ENCODE measurements at regions not wholly inside any gene's neighbourhood (a gene's known extent, or its start where the extent isn't known, plus 50 kb on each side); places are given as distances from the start of the nearest gene placed in this dataset.
"Not testable (repeated sequence)": the region's sequence is repeated elsewhere in the genome, so short reads cannot be mapped to it uniquely, and the experiment has no call there.

DNA sequence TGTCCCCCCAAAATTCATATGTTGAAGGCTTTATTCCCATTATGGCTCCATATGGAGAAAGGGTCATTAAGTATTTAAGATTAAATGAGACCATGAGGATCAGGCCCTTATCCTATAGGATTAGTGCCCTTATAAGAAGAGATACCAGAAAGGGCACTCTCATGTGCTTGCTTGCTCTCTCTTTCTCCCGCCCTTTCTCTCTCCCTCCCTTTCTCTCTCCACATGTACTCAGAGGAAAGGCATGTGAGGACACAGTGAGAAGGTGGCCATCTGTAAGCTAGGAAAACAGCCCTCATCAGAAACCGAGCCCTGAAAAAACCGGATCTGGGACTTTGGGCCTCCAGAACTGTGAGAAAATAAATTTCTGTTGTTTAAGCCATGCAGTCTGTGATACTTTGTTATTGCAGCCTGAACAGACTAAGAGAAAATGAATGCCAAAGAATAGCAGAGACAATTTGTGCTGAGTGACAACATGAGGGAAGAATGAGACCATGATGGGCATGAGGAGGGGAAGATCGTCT, 300.0 kb upstream of the SLC39A10 start:
- Mint-ChIP-seq H3K27me3 (no peaks in the 10 kb centered on the region), H3K4me3 (no peak overlapping the region), H3K9me3 (peaks cover 0 to 10% (median 5%) of the 10 kb centered on the region in 7 donors), H3K4me1 (no peaks in the 10 kb centered on the region), H3K27ac (no peak overlapping the region), H3K36me3 (no peaks in the 10 kb centered on the region)
- ATAC-seq (ENCODE audit: low read depth in 2 of 2), result no peak
- no peak for DNase-seq

DNA sequence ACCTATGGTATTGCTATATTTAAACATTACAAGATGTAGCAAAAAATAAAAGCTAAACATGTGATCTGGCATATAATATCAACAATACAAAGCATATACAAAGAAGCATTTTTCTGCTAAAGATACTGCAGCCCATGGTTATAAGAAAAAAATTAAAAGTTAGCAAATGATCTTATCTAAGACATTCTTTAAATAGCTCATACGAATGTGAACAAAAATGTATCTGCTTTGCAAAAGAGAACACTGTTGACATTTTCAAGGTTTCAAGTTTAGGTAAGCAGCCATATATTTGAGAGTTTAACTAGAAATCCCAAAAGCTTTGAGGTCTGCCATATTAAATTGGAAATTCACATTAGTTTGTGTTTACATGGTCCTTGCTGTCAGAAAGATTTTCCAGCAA, 301.0 kb upstream of the SLC39A10 start:
- Mint-ChIP-seq H3K9me3 (peaks cover 0 to 10% (median 5%) of the 10 kb centered on the region in 7 donors), H3K36me3 (no peaks in the 10 kb centered on the region), H3K4me3 (no peak overlapping the region), H3K4me1 (no peaks in the 10 kb centered on the region), H3K27me3 (no peaks in the 10 kb centered on the region), H3K27ac (no peak overlapping the region)
- no peak for ATAC-seq (ENCODE audit: low read depth in 2 of 2)
- no peak for DNase-seq

DNA sequence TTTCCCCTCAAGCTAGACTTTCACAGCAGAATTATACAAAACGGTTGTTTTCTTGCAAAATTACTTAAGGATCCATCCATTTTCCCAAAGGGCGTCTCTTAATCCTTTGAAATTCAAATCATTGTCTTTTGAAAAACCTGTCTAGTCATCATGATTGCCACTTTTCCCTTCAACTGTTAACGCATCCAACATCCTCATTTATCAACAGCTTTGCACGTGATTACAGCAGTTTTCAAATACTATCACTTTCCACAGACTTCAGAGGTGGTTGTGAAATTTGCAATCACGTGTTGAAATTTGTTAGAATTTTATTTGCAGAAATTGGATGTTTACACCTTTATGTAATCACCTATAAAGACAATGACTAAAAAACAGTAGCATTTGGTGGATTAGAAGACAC, 304.4 kb upstream of the SLC39A10 start:
- no peaks in the 10 kb centered on the region for H3K27me3 Mint-ChIP-seq
- H3K9me3 Mint-ChIP-seq, result peaks cover 0 to 16% (median 6%) of the 10 kb centered on the region in 7 donors
- H3K4me3 Mint-ChIP-seq, result no peak overlapping the region
- DNase-seq (no peak), ATAC-seq (ENCODE audit: low read depth in 2 of 2) (no peak)
- H3K27ac Mint-ChIP-seq, result no peak overlapping the region
- peaks cover 0 to 6% (median 0%) of the 10 kb centered on the region in 3 donors for H3K4me1 Mint-ChIP-seq
- peaks cover 0 to 4% of the 10 kb centered on the region in 2 donors for H3K36me3 Mint-ChIP-seq

DNA sequence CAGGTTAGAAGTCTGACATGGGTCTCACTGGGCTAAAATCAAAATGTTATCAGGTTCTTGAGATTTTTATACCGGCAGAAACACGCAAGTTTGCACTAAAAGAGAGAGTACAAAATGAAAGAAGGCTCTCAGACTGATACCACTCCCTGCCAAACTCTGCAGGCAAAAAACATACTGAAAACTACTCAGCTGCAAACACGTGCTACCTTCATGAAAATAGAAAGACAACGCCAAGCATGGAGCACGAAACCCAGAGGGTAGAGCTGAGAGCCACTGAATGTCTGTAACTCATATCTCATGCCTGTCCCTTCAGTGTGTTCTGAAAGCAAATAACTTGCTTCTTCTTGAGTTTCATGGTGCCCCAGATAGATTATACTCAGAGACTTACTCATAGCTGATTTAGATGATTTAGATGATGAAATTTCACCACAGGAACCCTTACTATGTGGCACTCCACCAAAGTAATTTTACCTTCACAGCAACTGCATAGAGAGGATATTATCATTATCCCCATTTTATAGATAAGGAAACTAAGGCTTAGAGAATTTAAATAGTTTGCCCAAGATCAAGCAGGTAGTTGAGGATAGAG, 313.0 kb upstream of the SLC39A10 start:
- Mint-ChIP-seq H3K36me3 (no peaks in the 10 kb centered on the region), H3K9me3 (peaks cover 0 to 12% (median 0%) of the 10 kb centered on the region in 7 donors), H3K4me1 (peaks cover 13 to 23% (median 14%) of the 10 kb centered on the region in 3 donors), H3K27me3 (no peaks in the 10 kb centered on the region), H3K4me3 (peak overlapping the region in 2 of 8 donors; percentile 10 to 71), H3K27ac (peak overlapping the region in 1 of 6 donors; percentile 42)
- ATAC-seq (ENCODE audit: low read depth in 2 of 2) (no peak), DNase-seq (no peak)

DNA sequence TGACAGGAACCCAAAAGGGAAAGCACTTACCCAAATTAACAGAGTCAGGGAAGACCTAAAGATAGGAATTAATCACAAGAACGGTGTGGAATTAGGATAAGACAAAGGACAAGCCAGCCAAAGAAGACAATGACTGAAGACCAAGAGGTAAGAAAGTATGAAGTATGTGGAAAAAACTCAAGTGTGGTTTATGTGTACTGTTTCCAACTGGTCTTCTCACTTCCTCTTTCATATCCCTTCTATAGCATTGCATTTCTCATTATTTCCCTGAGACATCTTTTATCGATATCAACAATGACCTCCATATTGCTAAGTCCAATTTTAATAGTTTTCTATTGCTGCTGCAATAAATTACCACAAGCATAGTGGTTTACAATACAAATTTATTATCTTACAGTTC, 313.5 kb upstream of the SLC39A10 start:
- Mint-ChIP-seq H3K27ac (peak overlapping the region in 2 of 6 donors; percentile 42 to 84), H3K4me3 (peak overlapping the region in 3 of 8 donors; percentile 10 to 71 (median 10)), H3K4me1 (peaks cover 15 to 28% (median 15%) of the 10 kb centered on the region in 3 donors), H3K27me3 (no peaks in the 10 kb centered on the region), H3K36me3 (no peaks in the 10 kb centered on the region), H3K9me3 (peaks cover 0 to 12% (median 0%) of the 10 kb centered on the region in 7 donors)
- ATAC-seq (ENCODE audit: low read depth in 2 of 2) (peak; percentile 61 to 78), DNase-seq (peak; percentile 6)

DNA sequence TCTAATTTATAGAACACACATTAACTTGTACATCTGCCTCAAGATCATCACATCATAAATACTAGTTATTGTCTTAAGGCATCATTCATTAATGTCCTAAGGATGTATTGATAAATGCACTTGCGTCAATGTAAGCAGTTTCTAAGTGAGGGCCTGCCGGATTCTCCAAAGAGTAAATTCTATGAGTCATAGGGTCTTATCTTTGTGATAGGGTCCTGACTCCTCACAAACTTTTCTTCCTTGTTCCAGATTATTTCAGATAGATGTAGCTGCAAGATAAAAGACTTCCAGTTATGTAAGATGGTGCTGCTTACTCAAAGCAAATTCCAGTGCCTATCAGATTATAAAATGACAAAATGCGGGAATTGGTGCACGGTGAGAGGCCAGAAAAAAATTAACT, 315.0 kb upstream of the SLC39A10 start:
- H3K9me3 Mint-ChIP-seq, result peaks cover 0 to 12% (median 0%) of the 10 kb centered on the region in 7 donors
- H3K27ac Mint-ChIP-seq, result no peak overlapping the region
- DNase-seq, result no peak
- peaks cover 18 to 30% (median 29%) of the 10 kb centered on the region in 3 donors for H3K4me1 Mint-ChIP-seq
- no peak for ATAC-seq (ENCODE audit: low read depth in 2 of 2)
- H3K27me3 Mint-ChIP-seq, result no peaks in the 10 kb centered on the region
- H3K4me3 Mint-ChIP-seq, result no peak overlapping the region
- no peaks in the 10 kb centered on the region for H3K36me3 Mint-ChIP-seq

DNA sequence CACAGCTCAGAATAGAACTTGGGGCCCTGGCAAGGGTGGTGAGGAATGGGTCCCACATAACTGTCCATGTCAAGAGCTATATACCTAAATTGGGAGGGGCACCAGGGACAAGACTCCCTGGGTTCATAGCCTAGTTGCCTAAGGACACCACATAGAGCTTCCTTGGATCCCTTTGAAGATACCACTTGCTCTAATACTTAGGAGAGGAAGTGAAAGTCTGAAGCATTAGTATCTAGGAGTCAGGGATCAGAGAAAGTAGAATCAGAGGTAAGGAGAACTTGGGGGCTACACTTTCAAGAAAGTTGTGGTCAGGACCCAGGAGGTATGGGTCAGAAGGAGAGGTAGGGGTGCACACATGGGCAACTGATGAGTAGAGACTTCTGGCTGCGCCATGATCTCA, 318.2 kb upstream of the SLC39A10 start:
- ATAC-seq (ENCODE audit: low read depth in 2 of 2) (no peak), DNase-seq (no peak)
- peaks cover 0 to 15% (median 3%) of the 10 kb centered on the region in 7 donors for H3K9me3 Mint-ChIP-seq
- H3K4me3 Mint-ChIP-seq, result peak overlapping the region in 2 of 8 donors; percentile 10 to 67
- H3K27ac Mint-ChIP-seq, result peak overlapping the region in 1 of 6 donors; percentile 53
- H3K36me3 Mint-ChIP-seq, result no peaks in the 10 kb centered on the region
- peaks cover 12 to 24% (median 23%) of the 10 kb centered on the region in 3 donors for H3K4me1 Mint-ChIP-seq
- no peaks in the 10 kb centered on the region for H3K27me3 Mint-ChIP-seq

DNA sequence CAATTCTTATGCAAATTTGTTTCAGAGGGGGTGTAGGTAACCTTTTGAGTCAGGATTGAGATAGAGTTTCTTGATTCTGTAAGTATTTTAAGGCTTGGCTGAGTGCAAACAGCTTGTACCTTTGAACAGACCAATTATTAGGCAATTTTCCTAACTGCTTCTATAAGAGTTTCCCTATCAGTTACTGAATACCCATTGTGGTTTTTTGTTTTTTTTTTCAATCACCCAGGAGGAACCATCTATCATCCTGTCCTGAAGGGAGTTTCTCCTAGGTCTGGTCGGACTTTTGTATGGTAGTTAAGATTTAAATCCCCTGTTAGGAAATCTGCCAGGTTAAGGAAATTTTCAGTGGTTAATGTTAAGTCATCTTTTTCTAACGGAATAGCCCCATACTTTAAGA, 319.4 kb upstream of the SLC39A10 start:
- DNase-seq, result no peak
- peak overlapping the region in 1 of 6 donors; percentile 35 for H3K27ac Mint-ChIP-seq
- peaks cover 5 to 15% (median 14%) of the 10 kb centered on the region in 3 donors for H3K4me1 Mint-ChIP-seq
- no peak for ATAC-seq (ENCODE audit: low read depth in 2 of 2)
- peaks cover 0 to 10% (median 2%) of the 10 kb centered on the region in 7 donors for H3K9me3 Mint-ChIP-seq
- no peaks in the 10 kb centered on the region for H3K27me3 Mint-ChIP-seq
- H3K4me3 Mint-ChIP-seq, result no peak overlapping the region
- no peaks in the 10 kb centered on the region for H3K36me3 Mint-ChIP-seq

DNA sequence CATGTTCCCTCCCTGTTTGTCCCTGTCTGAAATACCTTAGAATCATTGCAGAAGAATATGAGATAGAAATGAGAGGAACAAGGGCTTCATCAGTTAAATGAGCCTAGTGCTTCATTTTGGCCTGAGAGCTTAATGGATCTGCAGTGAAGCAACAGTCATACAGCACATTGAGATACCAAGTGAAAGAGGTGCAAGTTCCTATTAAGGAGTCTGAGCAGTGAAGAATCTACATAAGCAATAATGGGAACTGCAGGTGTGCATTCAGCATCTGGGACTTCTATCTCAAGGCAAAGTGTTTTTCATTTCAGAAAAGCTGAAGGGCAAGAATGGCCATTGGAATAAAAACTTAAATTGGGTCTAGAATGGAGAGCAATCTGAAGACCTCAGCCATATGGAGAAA, 323.2 kb upstream of the SLC39A10 start:
- Mint-ChIP-seq H3K4me1 (peaks cover 10 to 15% (median 10%) of the 10 kb centered on the region in 3 donors), H3K27ac (no peak overlapping the region), H3K4me3 (no peak overlapping the region), H3K36me3 (no peaks in the 10 kb centered on the region), H3K27me3 (no peaks in the 10 kb centered on the region), H3K9me3 (peaks cover 0 to 12% (median 5%) of the 10 kb centered on the region in 7 donors)
- DNase-seq (no peak), ATAC-seq (ENCODE audit: low read depth in 2 of 2) (no peak)

DNA sequence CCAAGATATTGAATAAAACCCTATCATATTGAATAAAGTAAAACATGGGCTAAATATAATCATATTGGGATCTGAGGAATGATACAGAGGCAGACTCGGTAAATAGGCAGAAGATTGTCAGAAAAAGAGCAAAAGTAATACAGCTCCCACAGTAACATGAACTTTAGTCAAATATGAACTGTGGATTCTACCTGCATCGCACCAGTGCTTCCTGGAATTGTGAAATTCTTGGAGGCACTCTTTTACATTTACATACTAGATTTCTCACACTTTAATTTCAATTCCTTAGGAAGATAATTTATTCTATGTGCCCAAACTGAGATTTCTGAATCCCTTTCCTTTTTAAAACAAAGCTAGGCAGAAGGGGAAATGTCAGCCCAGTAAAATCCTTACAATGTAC, 325.1 kb upstream of the SLC39A10 start:
- Mint-ChIP-seq H3K27ac (no peak overlapping the region), H3K27me3 (peaks cover 0 to under 1% (median 0%) of the 10 kb centered on the region in 3 donors), H3K4me1 (peaks cover 0 to 5% (median 5%) of the 10 kb centered on the region in 3 donors), H3K4me3 (no peak overlapping the region), H3K36me3 (peaks cover 0 to 1% of the 10 kb centered on the region in 2 donors), H3K9me3 (peaks cover 0 to 12% (median 5%) of the 10 kb centered on the region in 7 donors)
- no peak for DNase-seq
- no peak for ATAC-seq (ENCODE audit: low read depth in 2 of 2)

DNA sequence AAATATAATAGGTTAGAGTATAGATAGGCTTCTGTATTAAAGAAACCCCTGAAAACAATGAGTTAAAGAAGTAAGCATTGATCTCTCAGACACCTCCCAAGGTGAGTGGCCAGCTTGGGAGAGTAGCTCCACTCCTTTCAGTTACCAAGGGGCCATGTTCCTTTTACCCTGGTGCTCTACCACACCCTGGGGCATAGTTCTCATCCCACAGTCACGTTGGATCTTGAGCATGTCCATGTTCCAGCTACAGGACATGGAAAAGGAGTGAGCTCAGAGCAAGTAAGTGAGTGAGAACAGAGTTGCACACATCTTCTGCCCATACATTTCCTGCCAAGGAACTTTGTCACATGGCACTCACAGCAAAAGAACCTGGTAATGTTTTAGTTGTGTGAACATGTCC, 325.9 kb upstream of the SLC39A10 start:
- no peak for DNase-seq
- Mint-ChIP-seq H3K4me3 (no peak overlapping the region), H3K27ac (no peak overlapping the region), H3K36me3 (peaks cover 0 to 6% of the 10 kb centered on the region in 2 donors), H3K9me3 (peaks cover 0 to 12% (median 4%) of the 10 kb centered on the region in 7 donors), H3K27me3 (peaks cover 0 to 4% (median 0%) of the 10 kb centered on the region in 3 donors), H3K4me1 (peaks cover 0 to 5% (median 5%) of the 10 kb centered on the region in 3 donors)
- no peak for ATAC-seq (ENCODE audit: low read depth in 2 of 2)

DNA sequence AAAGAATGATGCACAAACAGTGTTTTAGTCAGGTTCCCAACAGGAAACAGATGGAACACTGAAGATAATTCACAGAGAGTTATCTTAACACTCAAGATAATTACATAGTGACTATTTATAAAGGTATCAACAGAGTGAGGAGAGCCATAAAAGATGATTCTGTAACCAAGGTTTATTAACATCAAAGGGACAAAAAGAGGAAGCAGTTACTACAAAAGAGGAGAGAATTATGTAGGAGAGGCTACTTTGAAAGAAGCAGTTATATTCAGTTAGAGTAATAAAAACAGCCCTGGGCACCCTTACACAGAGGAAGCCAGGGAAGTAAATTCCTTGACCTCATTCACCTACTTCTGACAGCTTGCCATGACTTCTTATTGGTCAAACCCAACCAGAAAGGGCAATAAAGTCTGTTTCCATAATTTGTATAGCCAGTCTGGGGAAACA, 326.5 kb upstream of the SLC39A10 start:
- Mint-ChIP-seq H3K27ac (no peak overlapping the region), H3K36me3 (peaks cover 0 to 6% of the 10 kb centered on the region in 2 donors), H3K9me3 (peaks cover 0 to 10% (median 4%) of the 10 kb centered on the region in 7 donors), H3K27me3 (peaks cover 0 to 4% (median 0%) of the 10 kb centered on the region in 3 donors), H3K4me3 (no peak overlapping the region), H3K4me1 (peaks cover 0 to 5% (median 5%) of the 10 kb centered on the region in 3 donors)
- DNase-seq (no peak), ATAC-seq (ENCODE audit: low read depth in 2 of 2) (peak; percentile 42 to 56)

DNA sequence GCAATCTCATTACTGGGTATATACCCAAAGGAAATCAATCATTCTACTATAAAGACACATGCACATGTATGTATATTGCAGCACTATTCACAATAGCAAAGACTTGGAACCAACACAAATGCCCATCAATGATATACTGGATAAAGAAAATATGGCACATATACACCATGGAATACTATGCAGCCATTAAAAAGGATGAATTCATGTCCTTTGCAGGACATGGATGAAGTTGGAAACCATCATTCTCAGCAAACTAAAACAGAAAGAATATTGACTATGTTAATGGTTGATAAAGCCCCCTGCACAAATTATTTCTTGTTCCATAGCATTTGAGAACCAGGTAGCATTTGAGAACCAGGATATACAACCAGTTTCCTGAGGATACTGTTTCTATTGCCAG, 327.2 kb upstream of the SLC39A10 start:
- not testable (repeated sequence) for H3K4me1 Mint-ChIP-seq; H3K9me3 Mint-ChIP-seq; H3K4me3 Mint-ChIP-seq; H3K27ac Mint-ChIP-seq; DNase-seq; H3K27me3 Mint-ChIP-seq; ATAC-seq (ENCODE audit: low read depth in 2 of 2); H3K36me3 Mint-ChIP-seq

DNA sequence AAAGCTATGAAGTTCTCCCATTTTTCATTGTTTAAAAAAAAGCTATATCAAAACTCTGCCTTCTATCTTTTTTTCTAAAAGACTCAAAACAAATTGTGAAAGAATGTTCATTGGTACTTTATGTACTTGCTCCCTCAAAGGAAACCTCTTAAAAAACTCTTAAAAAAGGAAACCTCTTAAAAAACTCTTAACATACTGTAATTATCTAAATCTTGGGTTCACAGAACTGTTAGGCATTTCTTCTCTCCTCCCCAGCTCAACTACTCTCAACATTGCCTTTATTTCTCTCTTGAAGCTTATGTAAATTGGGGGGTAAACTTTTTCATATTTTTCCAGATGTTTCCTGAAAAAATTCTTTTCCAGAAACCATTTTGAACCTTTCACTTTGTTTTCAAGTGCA, 330.5 kb upstream of the SLC39A10 start:
- H3K4me1 Mint-ChIP-seq, result peaks cover 0 to 5% (median 5%) of the 10 kb centered on the region in 3 donors
- H3K36me3 Mint-ChIP-seq, result peaks cover 0 to 6% of the 10 kb centered on the region in 2 donors
- H3K27me3 Mint-ChIP-seq, result peaks cover 0 to 4% (median 0%) of the 10 kb centered on the region in 3 donors
- H3K4me3 Mint-ChIP-seq, result no peak overlapping the region
- ATAC-seq (ENCODE audit: low read depth in 2 of 2) (no peak), DNase-seq (no peak)
- H3K9me3 Mint-ChIP-seq, result peaks cover 0 to 9% (median 4%) of the 10 kb centered on the region in 7 donors
- H3K27ac Mint-ChIP-seq, result no peak overlapping the region
